ENCODE measurements at regions not wholly inside any gene's neighbourhood (a gene's known extent, or its start where the extent isn't known, plus 50 kb on each side); places are given as distances from the start of the nearest gene placed in this dataset.

DNA sequence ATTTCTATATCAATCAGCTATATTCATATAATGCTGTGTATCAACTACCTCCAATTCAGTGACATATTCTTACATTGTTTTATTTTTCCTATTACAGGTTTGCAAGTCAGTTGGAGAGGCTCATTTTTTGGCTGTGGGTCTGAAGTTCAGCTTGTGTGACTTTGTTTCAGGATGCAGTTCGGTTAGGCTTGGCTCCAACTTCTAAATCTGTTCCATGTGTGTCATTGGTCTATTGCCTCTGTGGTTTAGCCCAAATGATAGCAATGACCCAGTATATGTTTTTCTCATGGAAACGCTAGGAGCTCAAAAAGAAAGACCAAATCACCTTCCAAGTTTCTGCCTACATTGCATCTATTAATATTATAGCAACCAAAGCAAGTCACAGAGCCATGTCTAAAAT is 848.6 kb upstream of the LRFN5 start:
- TF ChIP-seq, protein P1, sequence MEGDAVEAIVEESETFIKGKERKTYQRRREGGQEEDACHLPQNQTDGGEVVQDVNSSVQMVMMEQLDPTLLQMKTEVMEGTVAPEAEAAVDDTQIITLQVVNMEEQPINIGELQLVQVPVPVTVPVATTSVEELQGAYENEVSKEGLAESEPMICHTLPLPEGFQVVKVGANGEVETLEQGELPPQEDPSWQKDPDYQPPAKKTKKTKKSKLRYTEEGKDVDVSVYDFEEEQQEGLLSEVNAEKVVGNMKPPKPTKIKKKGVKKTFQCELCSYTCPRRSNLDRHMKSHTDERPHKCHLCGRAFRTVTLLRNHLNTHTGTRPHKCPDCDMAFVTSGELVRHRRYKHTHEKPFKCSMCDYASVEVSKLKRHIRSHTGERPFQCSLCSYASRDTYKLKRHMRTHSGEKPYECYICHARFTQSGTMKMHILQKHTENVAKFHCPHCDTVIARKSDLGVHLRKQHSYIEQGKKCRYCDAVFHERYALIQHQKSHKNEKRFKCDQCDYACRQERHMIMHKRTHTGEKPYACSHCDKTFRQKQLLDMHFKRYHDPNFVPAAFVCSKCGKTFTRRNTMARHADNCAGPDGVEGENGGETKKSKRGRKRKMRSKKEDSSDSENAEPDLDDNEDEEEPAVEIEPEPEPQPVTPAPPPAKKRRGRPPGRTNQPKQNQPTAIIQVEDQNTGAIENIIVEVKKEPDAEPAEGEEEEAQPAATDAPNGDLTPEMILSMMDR (IDR thresholded peaks at IDR 0.05) = no peak
- TF ChIP-seq MAZ (IDR thresholded peaks at IDR 0.05; ENCODE audit: borderline replicate concordance, low read depth, low read length) = no peak
- no peak for TF ChIP-seq POLR2AphosphoS2 (conservative IDR thresholded peaks at IDR 0.05; ENCODE audit: low read length)
- no peak for TF ChIP-seq RAD21 (conservative IDR thresholded peaks at IDR 0.05 in 1 of 2, IDR thresholded peaks at IDR 0.05 in 1 of 2)
- TF ChIP-seq CBX2 (IDR thresholded peaks at IDR 0.05; ENCODE audit: borderline replicate concordance, low read depth) = no peak
- TF ChIP-seq KDM1A (IDR thresholded peaks at IDR 0.05; ENCODE audit: low read depth) = no peak
- TF ChIP-seq, protein P2, sequence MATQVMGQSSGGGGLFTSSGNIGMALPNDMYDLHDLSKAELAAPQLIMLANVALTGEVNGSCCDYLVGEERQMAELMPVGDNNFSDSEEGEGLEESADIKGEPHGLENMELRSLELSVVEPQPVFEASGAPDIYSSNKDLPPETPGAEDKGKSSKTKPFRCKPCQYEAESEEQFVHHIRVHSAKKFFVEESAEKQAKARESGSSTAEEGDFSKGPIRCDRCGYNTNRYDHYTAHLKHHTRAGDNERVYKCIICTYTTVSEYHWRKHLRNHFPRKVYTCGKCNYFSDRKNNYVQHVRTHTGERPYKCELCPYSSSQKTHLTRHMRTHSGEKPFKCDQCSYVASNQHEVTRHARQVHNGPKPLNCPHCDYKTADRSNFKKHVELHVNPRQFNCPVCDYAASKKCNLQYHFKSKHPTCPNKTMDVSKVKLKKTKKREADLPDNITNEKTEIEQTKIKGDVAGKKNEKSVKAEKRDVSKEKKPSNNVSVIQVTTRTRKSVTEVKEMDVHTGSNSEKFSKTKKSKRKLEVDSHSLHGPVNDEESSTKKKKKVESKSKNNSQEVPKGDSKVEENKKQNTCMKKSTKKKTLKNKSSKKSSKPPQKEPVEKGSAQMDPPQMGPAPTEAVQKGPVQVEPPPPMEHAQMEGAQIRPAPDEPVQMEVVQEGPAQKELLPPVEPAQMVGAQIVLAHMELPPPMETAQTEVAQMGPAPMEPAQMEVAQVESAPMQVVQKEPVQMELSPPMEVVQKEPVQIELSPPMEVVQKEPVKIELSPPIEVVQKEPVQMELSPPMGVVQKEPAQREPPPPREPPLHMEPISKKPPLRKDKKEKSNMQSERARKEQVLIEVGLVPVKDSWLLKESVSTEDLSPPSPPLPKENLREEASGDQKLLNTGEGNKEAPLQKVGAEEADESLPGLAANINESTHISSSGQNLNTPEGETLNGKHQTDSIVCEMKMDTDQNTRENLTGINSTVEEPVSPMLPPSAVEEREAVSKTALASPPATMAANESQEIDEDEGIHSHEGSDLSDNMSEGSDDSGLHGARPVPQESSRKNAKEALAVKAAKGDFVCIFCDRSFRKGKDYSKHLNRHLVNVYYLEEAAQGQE (IDR thresholded peaks at IDR 0.05) = no peak
- no peak for TF ChIP-seq MYC (IDR thresholded peaks at IDR 0.05; ENCODE audit: borderline replicate concordance, low read length)
- no peak for TF ChIP-seq CHD4 (IDR thresholded peaks at IDR 0.05; ENCODE audit: borderline replicate concordance)
- no peak for TF ChIP-seq JUN (IDR thresholded peaks at IDR 0.05)

All from A549 (cell line).